ENCODE measurements at regions not wholly inside any gene's neighbourhood (a gene's known extent, or its start where the extent isn't known, plus 50 kb on each side); places are given as distances from the start of the nearest gene placed in this dataset.

GRCh38 chr5:167243463-167243862, 1048.0 kb upstream of the WWC1 start:
- DNase-seq: no peak

GRCh38 chr5:167244583-167244982, 1046.9 kb upstream of the WWC1 start:
- peak; percentile 58 for DNase-seq

GRCh38 chr5:167245868-167246267, 1045.6 kb upstream of the WWC1 start:
- peak; percentile 60 for DNase-seq

GRCh38 chr5:167247816-167248215, 1043.6 kb upstream of the WWC1 start:
- DNase-seq: no peak

GRCh38 chr5:167248257-167248656, 1043.2 kb upstream of the WWC1 start:
- no peak for DNase-seq

GRCh38 chr5:167250996-167251395, 1040.4 kb upstream of the WWC1 start:
- DNase-seq: no peak

- no peak for DNase-seq
These were observed 1037.3 kb upstream of the WWC1 start for GRCh38 chr5:167254132-167254531.

- DNase-seq: no peak
These were observed 1035.5 kb upstream of the WWC1 start for GRCh38 chr5:167255926-167256325.

GRCh38 chr5:167259806-167260205, 1031.6 kb upstream of the WWC1 start:
- no peak for DNase-seq

GRCh38 chr5:167261309-167262100, 1029.9 kb upstream of the WWC1 start:
- DNase-seq: no peak

GRCh38 chr5:167263185-167263584, 1028.3 kb upstream of the WWC1 start:
- no peak for DNase-seq

GRCh38 chr5:167264348-167264747, 1027.1 kb upstream of the WWC1 start:
- no peak for DNase-seq

- DNase-seq: no peak
These were observed 1023.1 kb upstream of the WWC1 start for GRCh38 chr5:167268337-167268736.

GRCh38 chr5:167269146-167269545, 1022.3 kb upstream of the WWC1 start:
- no peak for DNase-seq

- no peak for DNase-seq
These were observed 1020.4 kb upstream of the WWC1 start for GRCh38 chr5:167271081-167271480.

- DNase-seq: no peak
These were observed 1019.9 kb upstream of the WWC1 start for GRCh38 chr5:167271511-167271910.

- no peak for DNase-seq
These were observed 1011.3 kb upstream of the WWC1 start for GRCh38 chr5:167280111-167280510.

GRCh38 chr5:167281925-167282324, 1009.5 kb upstream of the WWC1 start:
- DNase-seq: no peak

GRCh38 chr5:167283691-167284090, 1007.8 kb upstream of the WWC1 start:
- DNase-seq: no peak

- no peak for DNase-seq
These were observed 1007.1 kb upstream of the WWC1 start for GRCh38 chr5:167284222-167284890.

GRCh38 chr5:167285591-167285990, 1005.9 kb upstream of the WWC1 start:
- no peak for DNase-seq

GRCh38 chr5:167286891-167287290, 1004.6 kb upstream of the WWC1 start:
- DNase-seq: no peak

GRCh38 chr5:167290478-167290877, 1001.0 kb upstream of the WWC1 start:
- DNase-seq: no peak

- DNase-seq: no peak
These were observed 996.4 kb upstream of the WWC1 start for GRCh38 chr5:167294882-167295680.

All from islet precursor cell (in vitro differentiated cells).